HK-2 (cell line): ENCODE measurements at regions not wholly inside any gene's neighbourhood (a gene's known extent, or its start where the extent isn't known, plus 50 kb on each side); places are given as distances from the start of the nearest gene placed in this dataset.

Experiments
- DNase-seq: peaks from one replicate; pipeline ENCODE4 v3.0.0-alpha.2; 2018; ENCODE audit not compliant: unreplicated experiment

GRCh38 chr12:82040987-82041743, 282.0 kb upstream of the PPFIA2 start:
- DNase-seq, result no peak

GRCh38 chr12:82034769-82035168, 275.6 kb upstream of the PPFIA2 start:
- no peak for DNase-seq

- DNase-seq, result no peak
These were observed 270.8 kb upstream of the PPFIA2 start for GRCh38 chr12:82029936-82030335.

- DNase-seq, result no peak
These were observed 269.6 kb upstream of the PPFIA2 start for GRCh38 chr12:82028772-82029171.

GRCh38 chr12:82027612-82028011, 268.5 kb upstream of the PPFIA2 start:
- no peak for DNase-seq

- DNase-seq, result no peak
These were observed 266.3 kb upstream of the PPFIA2 start for GRCh38 chr12:82025462-82025861.

GRCh38 chr12:82019533-82019932, 260.4 kb upstream of the PPFIA2 start:
- DNase-seq, result no peak

- DNase-seq, result no peak
These were observed 256.6 kb upstream of the PPFIA2 start for GRCh38 chr12:82015623-82016347.

- no peak for DNase-seq
These were observed 253.0 kb upstream of the PPFIA2 start for GRCh38 chr12:82012176-82012575.

GRCh38 chr12:82009524-82009923, 250.4 kb upstream of the PPFIA2 start:
- no peak for DNase-seq

GRCh38 chr12:82008251-82008650, 249.1 kb upstream of the PPFIA2 start:
- no peak for DNase-seq

- no peak for DNase-seq
These were observed 239.7 kb upstream of the PPFIA2 start for GRCh38 chr12:81998761-81999378.

- no peak for DNase-seq
These were observed 233.3 kb upstream of the PPFIA2 start for GRCh38 chr12:81992461-81992860.

GRCh38 chr12:81991868-81992267, 232.7 kb upstream of the PPFIA2 start:
- no peak for DNase-seq

GRCh38 chr12:81988362-81988761, 229.2 kb upstream of the PPFIA2 start:
- no peak for DNase-seq

GRCh38 chr12:81987371-81987770, 228.2 kb upstream of the PPFIA2 start:
- no peak for DNase-seq

GRCh38 chr12:81976661-81977060, 217.5 kb upstream of the PPFIA2 start:
- no peak for DNase-seq

- DNase-seq, result no peak
These were observed 215.6 kb upstream of the PPFIA2 start for GRCh38 chr12:81974762-81975161.

- no peak for DNase-seq
These were observed 209.3 kb upstream of the PPFIA2 start for GRCh38 chr12:81968421-81968820.

- no peak for DNase-seq
These were observed 204.5 kb upstream of the PPFIA2 start for GRCh38 chr12:81963636-81964035.

- DNase-seq, result no peak
These were observed 203.9 kb upstream of the PPFIA2 start for GRCh38 chr12:81963026-81963425.

- DNase-seq, result no peak
These were observed 203.1 kb upstream of the PPFIA2 start for GRCh38 chr12:81962126-81962856.
